HCT116 (cell line): ENCODE measurements at regions not wholly inside any gene's neighbourhood (a gene's known extent, or its start where the extent isn't known, plus 50 kb on each side); places are given as distances from the start of the nearest gene placed in this dataset.

Experiments
- ATAC-seq: fragments of 200-7000 bp; cut with Tn5 transposase; 2 replicates; pipeline ENCODE4 v1.9.1; 2020; ENCODE audit warnings: mild to moderate bottlenecking, moderate library complexity
- BruUV-seq: library from RNA; stranded (reverse); fragments of 400-500 nt; replicated peaks from 2 replicates; lab custom pipeline; 2021; lab: Mats Ljungman, UMichigan
- CTCF ChIA-PET: fragments of 300-600 bp; sonication (Branson Sonifier 250); formaldehyde crosslinking; loops from one replicate; lab custom pipeline; 2021; ENCODE audit warnings: antibody characterized with exemption; lab: Charles Lee
- POLR2A ChIA-PET: fragments of 300-600, 350-600 bp; sonication (Branson Sonifier 250); formaldehyde crosslinking; loops from one replicate; lab custom pipeline; 2021; ENCODE audit warnings: antibody characterized with exemption; lab: Charles Lee
- RAD21 ChIA-PET, 2 experiments: fragments of 300-600 bp; sonication (Branson Sonifier 250); formaldehyde crosslinking; loops; one replicate each; lab custom pipeline; 2023; ENCODE audit warnings: low total read pairs in 2 of 2; ENCODE audit not compliant: uncharacterized antibody in 2 of 2, unreplicated experiment in 2 of 2, low non-redundant PET in 1 of 2; lab: Charles Lee
- DNase-seq: peaks from one replicate; pipeline ENCODE4 v3.0.0-alpha.2; 2010; ENCODE audit warnings: low read depth, low spot score
- H2AFZ ChIP-seq: fragments of 200-600 bp; shearing (Covaris generic), sonication (generic); 2 replicates; pipeline ENCODE4 v1.6.1; 2017; ENCODE audit warnings: low read depth, mixed run types, mixed read lengths, antibody characterized with exemption, low read length; ENCODE audit not compliant: poor library complexity, severe bottlenecking
- H3K27ac ChIP-seq: 2 replicates; pipeline ENCODE4 v1.5.1; 2012; ENCODE audit warnings: low read depth, low read length
- H3K27me3 ChIP-seq: fragments of 200-600 bp; sonication (generic); 2 replicates; pipeline ENCODE4 v1.6.1; 2016; ENCODE audit warnings: mixed run types, low read length, mixed read lengths; ENCODE audit not compliant: insufficient read depth
- H3K36me3 ChIP-seq, 2 experiments: fragments of 200-500 bp in 1 of 2; fragments of 200-600 bp in 1 of 2; sonication (Bioruptor generic) in 1 of 2; sonication (generic) in 1 of 2; 2 replicates each; pipeline versions ENCODE4 v1.5.1 to v1.6.1; 2014 to 2016; ENCODE audit warnings: low read length in 2 of 2, inconsistent platforms in 1 of 2, mixed read lengths in 1 of 2, mixed run types in 1 of 2; ENCODE audit not compliant: insufficient read depth in 2 of 2, control insufficient read depth in 1 of 2
- H3K4me1 ChIP-seq, 2 experiments: fragments of 200-600 bp in 1 of 2; sonication (generic) in 1 of 2; 2 replicates each; pipeline versions ENCODE4 v1.5.1 to v1.6.1; 2012 to 2017; ENCODE audit warnings: low read length in 2 of 2, inconsistent platforms in 1 of 2, mild to moderate bottlenecking in 1 of 2, mixed read lengths in 1 of 2, mixed run types in 1 of 2, moderate library complexity in 1 of 2; ENCODE audit not compliant: insufficient read depth in 2 of 2, control insufficient read depth in 1 of 2
- H3K4me2 ChIP-seq: fragments of 200-600 bp; sonication (generic); 2 replicates; pipeline ENCODE4 v1.6.1; 2017; ENCODE audit warnings: mixed run types, low read length, mixed read lengths
- H3K4me3 ChIP-seq, 2 experiments: fragments of 200-600 bp in 1 of 2; sonication (generic) in 1 of 2; replicated peaks in 1 of 2; 2 replicates each; pipeline ENCODE4 v1.5.1; 2011 to 2016; ENCODE audit warnings: low read length in 2 of 2, control low read depth in 1 of 2, low read depth in 1 of 2, mild to moderate bottlenecking in 1 of 2, mixed read lengths in 1 of 2, mixed run types in 1 of 2
- H3K79me2 ChIP-seq: fragments of 200-600 bp; sonication (generic); 2 replicates; pipeline ENCODE4 v1.6.1; 2017; ENCODE audit warnings: mild to moderate bottlenecking, mixed run types, low read length, moderate library complexity, mixed read lengths; ENCODE audit not compliant: insufficient read depth
- H3K9ac ChIP-seq: fragments of 200-600 bp; sonication (generic); 2 replicates; pipeline ENCODE4 v1.6.1; 2016; ENCODE audit warnings: low read length, mixed read lengths
- H3K9me2 ChIP-seq: fragments of 200-600 bp; sonication (generic), shearing (Covaris generic); 2 replicates; pipeline ENCODE4 v1.6.1; 2017; ENCODE audit warnings: mixed run types, mild to moderate bottlenecking, moderate library complexity; ENCODE audit not compliant: insufficient read depth
- H3K9me3 ChIP-seq, 2 experiments: fragments of 200-500 bp in 1 of 2; fragments of 200-600 bp in 1 of 2; sonication (Bioruptor generic) in 1 of 2; sonication (generic) in 1 of 2; 2 replicates each; pipeline ENCODE4 v1.6.1; 2014 to 2017; ENCODE audit warnings: low read length in 2 of 2, mixed read lengths in 2 of 2, inconsistent platforms in 1 of 2, low read depth in 1 of 2, mild to moderate bottlenecking in 1 of 2, mixed run types in 1 of 2, moderate library complexity in 1 of 2; ENCODE audit not compliant: control insufficient read depth in 1 of 2, insufficient read depth in 1 of 2
- H4K20me1 ChIP-seq: fragments of 200-600 bp; sonication (generic), shearing (Covaris generic); 2 replicates; pipeline ENCODE4 v1.6.1; 2017; ENCODE audit warnings: mixed run types, mild to moderate bottlenecking, moderate library complexity; ENCODE audit not compliant: insufficient read depth
- ATF3 ChIP-seq: IDR thresholded peaks from 2 replicates; pipeline ENCODE4 v1.6.1; 2012
- EGR1 ChIP-seq: IDR thresholded peaks from 2 replicates; pipeline ENCODE4 v1.6.1; 2012; ENCODE audit warnings: low read depth
- ELF1 ChIP-seq: IDR thresholded peaks from 2 replicates; pipeline ENCODE4 v1.6.1; 2012; ENCODE audit warnings: low read depth, borderline replicate concordance
- EZH2 ChIP-seq: fragments of 200-600 bp; sonication (generic); IDR thresholded peaks from 2 replicates; pipeline ENCODE4 v1.6.1; 2017; ENCODE audit warnings: antibody characterized with exemption, mixed run types
- FOSL1 ChIP-seq: IDR thresholded peaks from 2 replicates; pipeline ENCODE4 v1.6.1; 2012; ENCODE audit warnings: low read depth
- JUND ChIP-seq: IDR thresholded peaks from 2 replicates; pipeline ENCODE4 v1.6.1; 2012
- MAX ChIP-seq: IDR thresholded peaks from 2 replicates; pipeline ENCODE4 v1.6.1; 2012
- RAD21 ChIP-seq: IDR thresholded peaks from 2 replicates; pipeline ENCODE4 v1.6.1; 2012; ENCODE audit warnings: low read depth, mild to moderate bottlenecking
- REST ChIP-seq: IDR thresholded peaks from 2 replicates; pipeline ENCODE4 v1.6.1; 2012; ENCODE audit warnings: low read depth
- SIN3A ChIP-seq: IDR thresholded peaks from 2 replicates; pipeline ENCODE4 v1.6.1; 2012; ENCODE audit warnings: low read depth
- SP1 ChIP-seq: IDR thresholded peaks from 2 replicates; pipeline ENCODE4 v1.6.1; 2012; ENCODE audit warnings: low read depth
- SRF ChIP-seq: IDR thresholded peaks from 2 replicates; pipeline ENCODE4 v1.6.1; 2012; ENCODE audit warnings: low read depth
- TCF7L2 ChIP-seq: IDR thresholded peaks from 2 replicates; pipeline ENCODE4 v1.7.0; 2011; ENCODE audit warnings: borderline replicate concordance, inconsistent platforms; ENCODE audit not compliant: insufficient read depth, insufficient read length; ENCODE audit errors: extremely low read depth
- YY1 ChIP-seq: IDR thresholded peaks from 2 replicates; pipeline ENCODE4 v1.6.1; 2011; ENCODE audit warnings: low read length, low read depth, moderate library complexity, mild to moderate bottlenecking; ENCODE audit not compliant: insufficient replicate concordance; ENCODE audit errors: extremely low read depth
- ZBTB33 ChIP-seq: IDR thresholded peaks from 2 replicates; pipeline ENCODE4 v1.6.1; 2011; ENCODE audit warnings: mild to moderate bottlenecking, low read length, moderate library complexity; ENCODE audit not compliant: insufficient replicate concordance; ENCODE audit errors: extremely low read depth
- ZFX ChIP-seq: fragments of 450-650 bp; IDR thresholded peaks from 2 replicates; pipeline ENCODE4 v1.6.1; 2017
- intact Hi-C: fragments of 100-400 bp; cut with micrococcal nuclease; formaldehyde crosslinking; loops from 2 replicates; pipeline ENCODE4 v1.10.0; 2022

- DNase-seq: no peak
- H4K20me1 ChIP-seq: no peaks in the 10 kb centered on the region
- no peak overlapping the region for H3K27ac ChIP-seq
- peaks cover 33% of the 10 kb centered on the region; the same call in 1 of the 2 replicates for H3K27me3 ChIP-seq
- POLR2A ChIA-PET: no interaction called here
- H3K4me2 ChIP-seq: no peak overlapping the region
- H3K9ac ChIP-seq: no peak overlapping the region
- H3K4me3 ChIP-seq: no peak overlapping the region
- H2AFZ ChIP-seq: no peak overlapping the region
- no peak for ATAC-seq
- CTCF ChIA-PET: no interaction called here
- H3K9me3 ChIP-seq: no peaks in the 10 kb centered on the region
- H3K4me1 ChIP-seq: no peaks in the 10 kb centered on the region
- intact Hi-C loops: no loop called here
- no peak for TF ChIP-seq REST
- TF ChIP-seq ELF1: no peak
- no peak for TF ChIP-seq ZBTB33
- no peak for TF ChIP-seq SP1
- no peak for TF ChIP-seq SIN3A
- TF ChIP-seq TCF7L2: no peak
- no peak for TF ChIP-seq YY1
- no peak for TF ChIP-seq EGR1
- TF ChIP-seq RAD21: no peak
- TF ChIP-seq EZH2: no peak
- no peak for TF ChIP-seq MAX
- no peak for TF ChIP-seq SRF
- TF ChIP-seq JUND: no peak
- no peak for TF ChIP-seq ZFX
- no peak for TF ChIP-seq FOSL1
- TF ChIP-seq ATF3: no peak
- no TSS peak for BruUV-seq
- H3K36me3 ChIP-seq: no peaks in the 10 kb centered on the region
- no peaks in the 10 kb centered on the region for H3K9me2 ChIP-seq
- no peaks in the 10 kb centered on the region for H3K79me2 ChIP-seq
- RAD21 ChIA-PET: no interaction called here
These were observed 162.4 kb upstream of the PPP2R3A start for GRCh38 chr3:135803028-135803692.
